Iris pigment epithelial cell (primary cell): ENCODE measurements at regions not wholly inside any gene's neighbourhood (a gene's known extent, or its start where the extent isn't known, plus 50 kb on each side); places are given as distances from the start of the nearest gene placed in this dataset.

Experiments used
- DNase-seq: peaks from one replicate; pipeline ENCODE4 v3.0.0-alpha.2; 2011; ENCODE audit warnings: low read depth

GRCh38 chr11:109267293-109268095 is 154.5 kb upstream of the C11orf87 start:
- DNase-seq = peak; percentile 3

- no peak for DNase-seq
Observed at GRCh38 chr11:109275931-109276330, 146.1 kb upstream of the C11orf87 start.

- DNase-seq = no peak
Observed at GRCh38 chr11:109285465-109285864, 136.5 kb upstream of the C11orf87 start.

- DNase-seq = no peak
Observed at GRCh38 chr11:109291553-109291952, 130.4 kb upstream of the C11orf87 start.

- no peak for DNase-seq
Observed at GRCh38 chr11:109298865-109299264, 123.1 kb upstream of the C11orf87 start.

- DNase-seq = no peak
Observed at GRCh38 chr11:109300211-109300610, 121.8 kb upstream of the C11orf87 start.

- no peak for DNase-seq
Observed at GRCh38 chr11:109302591-109303334, 119.2 kb upstream of the C11orf87 start.

- no peak for DNase-seq
Observed at GRCh38 chr11:109303342-109303741, 118.6 kb upstream of the C11orf87 start.

GRCh38 chr11:109304159-109304558 is 117.8 kb upstream of the C11orf87 start:
- DNase-seq = peak; percentile 17

GRCh38 chr11:109305009-109305408 is 117.0 kb upstream of the C11orf87 start:
- DNase-seq = no peak

GRCh38 chr11:109306322-109306721 is 115.7 kb upstream of the C11orf87 start:
- peak; percentile 44 for DNase-seq

- DNase-seq = no peak
Observed at GRCh38 chr11:109307366-109307765, 114.6 kb upstream of the C11orf87 start.

GRCh38 chr11:109308551-109308950 is 113.4 kb upstream of the C11orf87 start:
- no peak for DNase-seq

- DNase-seq = peak; percentile 11
Observed at GRCh38 chr11:109309153-109309552, 112.8 kb upstream of the C11orf87 start.

- no peak for DNase-seq
Observed at GRCh38 chr11:109317726-109318125, 104.3 kb upstream of the C11orf87 start.

- DNase-seq = peak; percentile 63
Observed at GRCh38 chr11:109320595-109320994, 101.4 kb upstream of the C11orf87 start.

GRCh38 chr11:109326781-109327180 is 95.2 kb upstream of the C11orf87 start:
- DNase-seq = no peak

GRCh38 chr11:109329716-109330115 is 92.3 kb upstream of the C11orf87 start:
- DNase-seq = no peak

- peak; percentile 20 for DNase-seq
Observed at GRCh38 chr11:109338131-109338530, 83.9 kb upstream of the C11orf87 start.

GRCh38 chr11:109342261-109342660 is 79.7 kb upstream of the C11orf87 start:
- DNase-seq = no peak

GRCh38 chr11:109343242-109343641 is 78.7 kb upstream of the C11orf87 start:
- no peak for DNase-seq

- DNase-seq = no peak
Observed at GRCh38 chr11:109347304-109347703, 74.7 kb upstream of the C11orf87 start.
